GM21619 (cell line): ENCODE measurements at regions not wholly inside any gene's neighbourhood (a gene's known extent, or its start where the extent isn't known, plus 50 kb on each side); places are given as distances from the start of the nearest gene placed in this dataset.

Experiments
- ATAC-seq: cut with Tn5 transposase; IDR thresholded peaks from one replicate; pipeline ENCODE4 v1.9.1; 2021; ENCODE audit not compliant: unreplicated experiment

- no peak for ATAC-seq
These were observed 175.9 kb downstream of the BAMBI start for GRCh38 chr10:28853195-28853594.

- no peak for ATAC-seq
These were observed 179.8 kb downstream of the BAMBI start for GRCh38 chr10:28857164-28857563.

DNA sequence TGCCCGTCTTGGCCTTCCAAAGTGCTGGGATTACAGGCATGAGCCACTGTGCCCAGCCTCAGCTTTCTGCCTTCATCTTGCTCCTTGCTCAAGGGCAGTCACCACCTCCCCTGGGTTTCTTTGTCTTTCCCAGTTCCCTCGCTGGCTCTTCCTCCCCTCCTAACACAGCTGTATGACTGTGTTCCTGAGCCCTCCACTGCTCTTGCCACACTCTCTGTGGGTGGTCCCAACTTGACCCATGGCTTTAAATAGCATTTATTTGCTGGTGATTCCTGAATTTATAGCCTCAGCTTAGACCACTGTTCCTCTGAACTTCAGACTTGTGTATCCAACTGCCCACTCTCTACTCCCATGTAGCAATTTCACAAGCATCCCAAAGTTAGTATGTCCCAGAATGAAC is 181.3 kb downstream of the BAMBI start:
- no peak for ATAC-seq

DNA sequence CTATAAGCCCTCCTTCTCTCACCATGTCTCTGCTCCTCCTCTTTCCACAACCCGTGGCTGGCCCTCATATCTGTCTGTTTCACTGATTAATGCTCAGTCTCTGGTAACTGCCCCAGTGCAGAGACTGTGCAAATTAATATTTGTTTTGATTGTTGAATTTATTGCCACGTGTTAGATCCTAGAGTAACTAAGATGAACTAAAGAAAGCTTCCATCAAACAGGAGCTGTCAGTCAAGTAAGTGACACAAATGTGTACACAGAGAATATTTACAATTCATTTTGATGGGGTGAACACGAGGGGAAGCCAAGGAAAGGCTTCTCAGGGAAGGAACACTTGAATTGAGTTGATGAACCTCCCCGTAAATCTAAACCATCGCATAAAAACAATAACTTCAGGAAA is 182.5 kb downstream of the BAMBI start:
- no peak for ATAC-seq

DNA sequence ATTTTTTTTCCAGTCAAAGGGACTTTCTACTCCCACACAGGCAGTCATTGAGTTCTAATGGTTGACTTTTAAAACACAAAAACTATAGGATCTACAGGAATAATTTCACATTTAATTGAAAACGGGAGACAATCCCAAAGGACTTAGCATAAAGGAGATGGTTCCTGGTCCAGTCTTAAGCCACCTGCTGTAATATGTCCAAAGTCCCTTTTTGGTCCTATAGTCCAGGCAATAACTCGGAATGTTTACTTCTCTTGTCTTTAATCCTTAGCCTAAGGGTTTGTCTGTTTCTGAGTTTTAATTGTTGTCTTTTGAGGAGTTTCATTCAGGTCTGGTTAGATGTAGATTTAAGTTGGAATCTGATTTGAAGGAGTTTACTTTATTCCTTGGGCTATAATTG is 184.9 kb downstream of the BAMBI start:
- ATAC-seq = no peak

DNA sequence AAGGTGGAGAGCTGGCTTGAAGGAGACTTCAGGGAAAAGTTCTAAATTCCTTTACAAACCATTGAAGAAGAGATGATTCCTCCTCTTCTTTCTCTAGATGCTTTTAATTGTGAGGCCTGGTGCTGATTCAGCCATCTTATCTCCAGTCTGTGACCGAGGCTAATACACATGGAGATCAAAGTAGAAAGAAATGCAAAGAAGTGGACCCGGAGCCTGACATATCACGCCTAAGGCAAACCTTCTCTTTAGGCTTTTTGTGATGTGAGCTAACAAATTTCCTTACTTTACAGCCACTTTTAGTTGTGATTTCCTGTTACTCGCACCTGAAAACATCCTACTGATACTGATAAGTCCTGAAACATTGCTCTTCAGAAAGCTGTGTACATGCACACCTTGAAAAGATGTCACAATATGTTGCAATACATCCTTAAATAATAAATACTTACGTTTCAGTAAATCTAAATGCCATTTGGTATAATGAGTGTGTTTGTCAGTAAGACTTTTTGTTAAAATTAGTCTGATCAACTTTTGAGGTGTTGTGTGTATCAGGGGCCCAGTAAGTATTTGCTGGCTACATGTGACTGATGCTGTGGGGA is 192.4 kb downstream of the BAMBI start:
- ATAC-seq = no peak

DNA sequence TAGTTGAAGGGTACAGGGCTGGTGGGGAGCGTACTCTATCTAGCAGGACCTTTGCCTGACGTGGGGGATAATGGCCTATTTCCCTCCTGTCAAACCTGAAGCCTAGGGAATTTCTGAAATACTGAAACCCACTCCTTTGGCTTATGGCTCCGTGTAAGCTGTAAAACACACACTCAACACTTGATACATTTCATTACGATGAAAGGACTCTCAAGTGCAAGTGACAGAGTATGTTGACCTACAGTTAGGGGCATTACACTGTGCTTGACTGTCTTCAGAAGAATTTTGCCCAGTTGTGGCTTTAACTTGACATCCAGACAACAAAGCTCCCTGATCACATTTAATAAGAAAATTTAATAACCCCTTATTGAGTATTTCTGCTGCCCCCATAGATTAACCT is 194.3 kb downstream of the BAMBI start:
- ATAC-seq = no peak

GRCh38 chr10:28872587-28873165 is 195.4 kb downstream of the BAMBI start:
- no peak for ATAC-seq

GRCh38 chr10:28873540-28873939 is 196.2 kb downstream of the BAMBI start:
- ATAC-seq = no peak

DNA sequence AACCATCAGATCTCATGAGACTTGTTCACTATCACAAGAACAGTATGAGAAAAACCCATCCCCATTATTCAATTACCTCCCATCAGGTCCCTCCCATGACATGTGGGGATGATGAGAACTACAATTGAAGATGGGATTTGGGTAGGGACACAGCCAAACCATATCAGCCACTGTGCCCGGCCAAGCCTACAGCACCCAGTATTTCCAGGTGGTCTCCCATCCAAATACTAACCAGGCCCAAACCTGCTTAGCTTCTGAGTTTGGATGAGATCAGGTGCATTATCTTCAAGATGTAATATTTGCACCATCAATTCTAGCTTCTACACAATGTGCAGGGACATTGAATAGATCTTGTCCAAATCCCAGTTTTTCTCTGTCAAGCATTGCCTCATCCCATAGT is 196.9 kb downstream of the BAMBI start:
- ATAC-seq = no peak

DNA sequence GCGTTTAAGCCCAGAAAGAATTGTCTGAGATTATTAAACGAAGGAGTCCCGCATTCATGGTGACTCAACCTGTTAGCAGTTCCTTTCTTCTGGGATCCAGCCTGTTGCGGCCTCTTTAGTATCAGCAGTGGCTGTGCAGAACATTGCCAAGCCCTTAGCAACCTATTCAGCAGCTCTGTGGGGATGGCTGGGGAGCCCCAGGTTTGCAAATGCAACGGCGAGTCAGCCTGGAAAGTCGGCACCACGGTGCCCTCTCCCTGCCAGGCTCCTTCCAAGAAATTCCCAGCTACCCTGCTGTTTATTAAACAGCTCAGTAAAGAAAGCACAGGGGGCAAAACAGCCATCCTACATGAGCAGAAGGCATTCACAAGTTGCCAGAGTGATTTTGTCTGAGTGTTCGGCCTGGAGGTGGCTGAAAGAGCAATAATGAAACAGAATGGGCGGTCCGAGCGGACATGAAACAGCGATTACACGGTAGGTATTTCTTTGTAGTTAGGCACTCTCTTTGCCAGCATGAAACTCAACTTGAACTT is 198.3 kb downstream of the BAMBI start:
- no peak for ATAC-seq

DNA sequence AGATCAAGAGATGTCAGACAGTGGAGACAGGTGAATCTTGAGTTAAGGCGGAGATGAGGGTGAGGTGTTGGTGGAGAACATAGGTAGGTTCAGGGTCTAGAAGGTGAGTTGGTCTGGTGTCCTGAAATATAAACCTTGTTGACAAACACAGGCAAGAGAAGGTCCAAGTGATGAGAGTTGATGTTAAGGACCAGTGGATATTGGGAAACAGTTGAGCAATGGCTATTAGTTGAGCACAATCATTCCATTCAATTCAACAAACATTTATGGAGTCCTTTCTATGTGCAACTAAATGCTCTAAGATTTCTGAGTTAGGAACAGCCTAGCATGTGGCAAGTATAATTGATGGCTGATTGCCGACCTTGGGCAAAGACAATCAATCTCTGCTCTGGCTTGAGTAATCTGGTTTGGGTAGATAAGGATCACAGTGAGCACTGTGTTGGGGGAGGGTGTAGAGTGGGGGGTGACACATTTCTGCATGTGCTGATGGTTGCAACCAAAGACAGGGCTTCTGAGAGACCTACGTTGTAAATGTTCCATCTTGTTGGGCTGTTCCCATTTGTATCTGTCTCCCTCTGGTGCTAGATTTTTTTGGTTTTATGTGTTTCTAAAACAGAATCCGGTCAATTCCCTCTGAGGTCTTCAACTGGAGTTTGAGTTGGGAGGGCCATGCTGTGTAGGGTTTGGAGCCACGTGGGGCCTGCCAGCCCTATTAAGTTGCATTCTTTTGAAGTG is 201.1 kb downstream of the BAMBI start:
- no peak for ATAC-seq

GRCh38 chr10:28879246-28879645 is 201.9 kb downstream of the BAMBI start:
- no peak for ATAC-seq

DNA sequence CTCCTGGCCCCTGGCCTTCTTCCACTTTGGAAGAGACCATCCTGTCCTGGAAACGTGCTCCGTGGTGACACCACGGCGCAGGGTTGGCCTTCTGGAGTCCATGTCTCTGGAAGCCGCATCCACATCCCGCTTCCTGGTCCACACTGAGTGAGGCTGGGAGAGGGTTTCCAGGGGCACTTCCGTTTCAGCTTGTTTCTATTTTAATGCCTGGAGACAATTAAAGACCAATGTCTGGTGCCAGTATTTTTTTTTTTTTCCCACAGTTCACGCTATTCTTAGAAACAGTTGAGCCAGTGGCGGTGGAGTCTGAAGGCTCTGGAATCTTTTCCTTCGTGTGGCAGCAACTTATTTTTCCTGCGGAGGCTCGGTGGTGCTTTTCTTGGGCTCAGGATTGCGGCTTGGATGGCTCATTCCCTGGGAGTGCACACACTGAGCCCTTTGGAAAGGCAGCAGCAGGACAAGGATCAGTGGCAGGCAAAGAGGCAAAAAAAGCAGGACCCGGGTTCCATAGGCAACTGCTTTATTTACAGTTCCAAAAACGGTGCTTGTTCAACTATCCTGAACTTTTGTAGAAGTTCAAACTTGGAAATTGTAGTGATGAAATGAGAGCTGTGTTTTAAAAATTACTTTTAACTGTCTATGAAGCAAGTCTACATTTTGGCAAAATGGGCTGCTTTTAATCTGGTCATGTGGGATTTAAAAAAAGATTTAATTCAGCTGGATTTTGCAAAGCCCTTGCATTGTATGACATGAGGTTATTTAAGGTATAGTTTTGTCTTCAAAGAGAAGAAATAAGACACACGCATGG is 202.8 kb downstream of the BAMBI start:
- no peak for ATAC-seq

DNA sequence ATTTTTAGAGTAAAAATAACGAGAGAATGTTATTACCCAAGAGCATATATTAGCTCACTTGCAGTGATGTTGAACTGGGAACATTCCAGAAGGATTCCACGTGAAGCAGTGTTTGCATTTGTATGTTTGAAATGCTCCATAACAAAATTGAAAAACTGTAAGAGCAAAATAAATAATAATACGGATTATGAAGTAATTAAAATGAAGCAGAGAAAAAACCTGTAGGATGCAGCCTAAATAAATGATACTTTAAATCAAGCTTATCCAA is 203.3 kb downstream of the BAMBI start:
- no peak for ATAC-seq

DNA sequence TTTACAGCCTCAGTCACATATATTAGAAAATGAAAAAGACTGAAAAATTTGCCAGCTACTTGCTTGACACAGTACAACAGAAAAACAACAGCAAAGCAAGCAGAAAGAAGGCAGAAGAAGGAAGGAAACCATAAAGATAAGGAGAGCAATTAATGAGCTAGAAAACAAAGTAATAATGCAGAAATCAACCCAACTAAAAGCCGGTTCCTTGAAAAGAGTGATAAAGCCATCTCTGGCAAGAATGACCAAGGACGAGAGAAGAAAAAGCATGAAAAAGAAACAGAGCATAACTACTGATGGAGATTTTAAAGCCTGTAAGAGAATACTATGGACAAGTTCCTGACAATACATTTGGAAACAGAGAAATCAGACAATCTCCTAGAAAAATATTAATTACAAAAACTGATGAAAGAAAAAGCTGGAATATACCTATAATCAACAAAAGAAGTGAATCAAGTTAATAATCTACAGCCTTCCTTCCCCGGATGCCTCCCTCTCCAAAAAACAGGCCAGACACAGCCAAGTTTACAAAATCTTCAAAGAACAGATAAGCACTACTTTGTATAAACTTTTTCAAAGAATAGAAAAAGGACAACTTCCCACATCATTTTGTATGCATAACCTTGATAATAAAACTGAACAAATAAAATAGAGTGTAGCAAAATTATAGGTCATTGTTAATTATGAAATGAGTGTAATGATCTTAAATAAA is 204.0 kb downstream of the BAMBI start:
- no peak for ATAC-seq

- ATAC-seq = no peak
These were observed 206.6 kb downstream of the BAMBI start for GRCh38 chr10:28883741-28884423.

- no peak for ATAC-seq
These were observed 213.0 kb downstream of the BAMBI start for GRCh38 chr10:28890121-28890950.

GRCh38 chr10:28891058-28891713 is 213.9 kb downstream of the BAMBI start:
- no peak for ATAC-seq
